GM12878 (cell line): ENCODE measurements at regions not wholly inside any gene's neighbourhood (a gene's known extent, or its start where the extent isn't known, plus 50 kb on each side); places are given as distances from the start of the nearest gene placed in this dataset.

Experiments used
- ATAC-seq: fragments of 200-7000 bp; cut with Tn5 transposase; 3 replicates; pipeline ENCODE4 v1.9.1; 2020; ENCODE audit warnings: mild to moderate bottlenecking, moderate library complexity
- BruUV-seq: library from RNA; stranded (reverse); fragments of 400-500 nt; replicated peaks from 2 replicates; lab custom pipeline; 2021; lab: Mats Ljungman, UMichigan
- CTCF ChIA-PET: fragments of 300-600 bp; sonication (Branson Sonifier 250); formaldehyde crosslinking; extraction: SDS; loops from one replicate; lab custom pipeline; 2021; ENCODE audit warnings: inconsistent platforms; lab: Yijun Ruan, JAX
- POLR2A ChIA-PET: fragments of 350-600 bp; formaldehyde crosslinking; extraction: SDS; loops from one replicate; lab custom pipeline; 2021; ENCODE audit warnings: inconsistent platforms; lab: Charles Lee
- RAD21 ChIA-PET: fragments of 300-600 bp; sonication (Branson Sonifier 250); formaldehyde crosslinking; loops from one replicate; lab custom pipeline; 2023; ENCODE audit warnings: antibody characterized with exemption; ENCODE audit not compliant: unreplicated experiment; lab: Charles Lee
- SMC1A ChIA-PET: fragments of 300-600 bp; sonication (Branson Sonifier 250); formaldehyde crosslinking; loops from one replicate; lab custom pipeline; 2023; ENCODE audit not compliant: unreplicated experiment, uncharacterized antibody; lab: Charles Lee
- DNase-seq: peaks from one replicate; pipeline ENCODE4 v3.0.0-alpha.2; 2011; ENCODE audit warnings: low read depth, low spot score
- FAIRE-seq: peaks from 3 replicates; lab custom pipeline; 2011; peaks lifted over from hg19 to GRCh38; lab: Jason Lieb, UNC
- H2AFZ ChIP-seq: 2 replicates; pipeline ENCODE4 v1.6.0; 2011; ENCODE audit warnings: low read depth, low read length, control low read depth; ENCODE audit not compliant: control insufficient read depth
- H3K27ac ChIP-seq: 2 replicates; pipeline ENCODE4 v1.5.1; 2011; ENCODE audit warnings: control low read depth; ENCODE audit not compliant: control insufficient read depth, insufficient read depth
- H3K27me3 ChIP-seq, 2 experiments: replicated peaks in 1 of 2; 2 replicates each; pipeline versions ENCODE4 v1.6.0 to v1.6.1; 2011; ENCODE audit warnings: low read length in 1 of 2; ENCODE audit not compliant: control insufficient read depth in 2 of 2, insufficient read depth in 2 of 2
- H3K36me3 ChIP-seq, 2 experiments: 2 replicates each; pipeline ENCODE4 v1.5.1; 2011; ENCODE audit warnings: low read length in 1 of 2; ENCODE audit not compliant: control insufficient read depth in 2 of 2, insufficient read depth in 2 of 2
- H3K4me1 ChIP-seq: 2 replicates; pipeline ENCODE4 v1.6.1; 2011; ENCODE audit warnings: mild to moderate bottlenecking, low read length, moderate library complexity, mixed read lengths; ENCODE audit not compliant: control insufficient read depth, insufficient read depth
- H3K4me2 ChIP-seq: 2 replicates; pipeline ENCODE4 v1.6.0; 2011; ENCODE audit warnings: control low read depth; ENCODE audit not compliant: control insufficient read depth, insufficient read depth
- H3K4me3 ChIP-seq: fragments of 200-600 bp; sonication (generic); 2 replicates; pipeline ENCODE4 v1.5.1; 2016
- H3K79me2 ChIP-seq: 2 replicates; pipeline ENCODE4 v1.6.0; 2011; ENCODE audit warnings: low read length; ENCODE audit not compliant: control insufficient read depth, insufficient read depth
- H3K9ac ChIP-seq: 2 replicates; pipeline ENCODE4 v1.8.0; 2011; ENCODE audit warnings: low read length, control low read depth, mixed read lengths; ENCODE audit not compliant: control insufficient read depth, insufficient read depth
- H3K9me3 ChIP-seq: replicated peaks from 3 replicates; pipeline ENCODE4 v1.5.1; 2011; ENCODE audit warnings: mild to moderate bottlenecking, low read length; ENCODE audit not compliant: control insufficient read depth, insufficient read depth
- H4K20me1 ChIP-seq: 2 replicates; pipeline ENCODE4 v1.6.0; 2011; ENCODE audit not compliant: control insufficient read depth, insufficient read depth
- CBX5 ChIP-seq: sonication (generic); IDR thresholded peaks from 2 replicates; pipeline ENCODE4 v1.6.1; 2016; ENCODE audit warnings: low read depth, moderate library complexity, mild to moderate bottlenecking, inconsistent platforms
- CEBPZ ChIP-seq: fragments of 150-350 bp; IDR thresholded peaks from 2 replicates; pipeline ENCODE4 v1.6.1; 2016; ENCODE audit warnings: low read depth, low read length
- EP300 ChIP-seq, 2 experiments: fragments of 150-350 bp in 1 of 2; IDR thresholded peaks; 2 replicates each; pipeline ENCODE4 v1.6.1; 2011 to 2012; ENCODE audit warnings: low read depth in 2 of 2, low read length in 2 of 2, borderline replicate concordance in 1 of 2, improper control_type of control experiment in 1 of 2, inconsistent platforms in 1 of 2; ENCODE audit not compliant: control insufficient read depth in 1 of 2
- LARP7 ChIP-seq: fragments of 450-650 bp; IDR thresholded peaks from 2 replicates; pipeline ENCODE4 v1.6.1; 2017; ENCODE audit warnings: mild to moderate bottlenecking
- MYC ChIP-seq: IDR thresholded peaks from 2 replicates; pipeline ENCODE4 v1.6.1; 2011; ENCODE audit warnings: mild to moderate bottlenecking, low read length, moderate library complexity, inconsistent platforms; ENCODE audit not compliant: insufficient read depth, insufficient replicate concordance, insufficient read length, severe bottlenecking
- NRF1 ChIP-seq: conservative IDR thresholded peaks from 2 replicates; pipeline ENCODE4 v1.6.1; 2011; ENCODE audit warnings: mild to moderate bottlenecking, low read depth, low read length, improper control_type of control experiment
- STAT3 ChIP-seq: IDR thresholded peaks from 2 replicates; pipeline ENCODE4 v1.6.1; 2011; ENCODE audit warnings: low read depth, low read length, improper control_type of control experiment
- TAF1 ChIP-seq: IDR thresholded peaks from 2 replicates; pipeline ENCODE4 v1.6.1; 2011; ENCODE audit warnings: mild to moderate bottlenecking, low read depth, low read length, borderline replicate concordance
- TCF7 ChIP-seq: IDR thresholded peaks from 2 replicates; pipeline ENCODE4 v1.6.1; 2014; ENCODE audit warnings: antibody characterized with exemption, borderline replicate concordance
- ZBED1 ChIP-seq: IDR thresholded peaks from 2 replicates; pipeline ENCODE4 v1.6.1; 2016; ENCODE audit warnings: borderline replicate concordance
- ZSCAN29 ChIP-seq: fragments of 450-650 bp; IDR thresholded peaks from 2 replicates; pipeline ENCODE4 v1.6.1; 2017; ENCODE audit warnings: mild to moderate bottlenecking, moderate library complexity
- in situ Hi-C: fragments of 300-500 bp; cut with MboI; formaldehyde crosslinking; loops from 9 replicates; pipeline ENCODE4 v1.14.3; 2018; ENCODE audit warnings: mixed read lengths
- intact Hi-C: fragments of 100-400 bp; cut with micrococcal nuclease; formaldehyde crosslinking; loops from one replicate; pipeline ENCODE4 v1.14.2; 2022; ENCODE audit not compliant: unreplicated experiment

- no peak overlapping the region for H3K4me3 ChIP-seq
- SMC1A ChIA-PET = no interaction called here
- CTCF ChIA-PET = no interaction called here
- no TSS peak for BruUV-seq
- H2AFZ ChIP-seq = no peak overlapping the region
- no peak for DNase-seq
- RAD21 ChIA-PET = no interaction called here
- H3K36me3 ChIP-seq = no peaks in the 10 kb centered on the region
- intact Hi-C loops (no loop called here), in situ Hi-C loops (no loop called here)
- no peak overlapping the region for H3K4me2 ChIP-seq
- no peak overlapping the region for H3K27ac ChIP-seq
- no peak for ATAC-seq
- H3K9me3 ChIP-seq = no peaks in the 10 kb centered on the region
- FAIRE-seq = no peak
- H3K9ac ChIP-seq = no peak overlapping the region
- POLR2A ChIA-PET = no interaction called here
- H3K4me1 ChIP-seq = no peaks in the 10 kb centered on the region
- H3K79me2 ChIP-seq = no peaks in the 10 kb centered on the region
- TF ChIP-seq LARP7 = no peak
- no peak for TF ChIP-seq CEBPZ
- TF ChIP-seq EP300 (IDR thresholded peaks at IDR 0.05; ENCODE audit: borderline replicate concordance in 1 of 2, control insufficient read depth in 1 of 2, low read depth in 2 of 2, low read length in 2 of 2) = no peak
- TF ChIP-seq STAT3 = no peak
- no peak for TF ChIP-seq TCF7
- TF ChIP-seq MYC = no peak
- no peak for TF ChIP-seq ZBED1
- TF ChIP-seq ZSCAN29 = no peak
- no peak for TF ChIP-seq TAF1
- no peak for TF ChIP-seq CBX5
- no peak for TF ChIP-seq NRF1
- H4K20me1 ChIP-seq = no peaks in the 10 kb centered on the region
- no peaks in the 10 kb centered on the region for H3K27me3 ChIP-seq
Observed at GRCh38 chr10:109106604-109107003, 816.7 kb downstream of the XPNPEP1 start.
